PFSK-1 (cell line): ENCODE measurements at regions not wholly inside any gene's neighbourhood (a gene's known extent, or its start where the extent isn't known, plus 50 kb on each side); places are given as distances from the start of the nearest gene placed in this dataset.

Experiments
- FOXP2 ChIP-seq: optimal IDR thresholded peaks from 2 replicates; pipeline ENCODE3; 2011; ENCODE audit warnings: borderline replicate concordance, control low read depth, inconsistent platforms; ENCODE audit not compliant: insufficient read depth; ENCODE audit errors: extremely low read length, extremely low read depth
- POLR2AphosphoS5 ChIP-seq: IDR thresholded peaks from 2 replicates; pipeline ENCODE4 v1.6.1; 2012; ENCODE audit warnings: low read depth, mild to moderate bottlenecking, control low read depth, low read length, moderate library complexity
- SIN3A ChIP-seq: IDR thresholded peaks from 2 replicates; pipeline ENCODE4 v1.6.1; 2012; ENCODE audit warnings: mild to moderate bottlenecking, low read length, moderate library complexity, borderline replicate concordance; ENCODE audit not compliant: insufficient read depth
- TAF1 ChIP-seq: IDR thresholded peaks from 2 replicates; pipeline ENCODE4 v1.6.1; 2012; ENCODE audit warnings: low read length, control low read depth, borderline replicate concordance; ENCODE audit not compliant: insufficient read depth
- TF ChIP-seq, protein P1 (sequence below), 2 experiments: IDR thresholded peaks; 2 replicates each; pipeline versions ENCODE4 v1.6.1 to v1.8.0; 2011 to 2012; ENCODE audit warnings: low read depth in 2 of 2, low read length in 2 of 2, control low read depth in 1 of 2, inconsistent platforms in 1 of 2, mild to moderate bottlenecking in 1 of 2, moderate library complexity in 1 of 2; ENCODE audit not compliant: insufficient read depth in 1 of 2

DNA sequence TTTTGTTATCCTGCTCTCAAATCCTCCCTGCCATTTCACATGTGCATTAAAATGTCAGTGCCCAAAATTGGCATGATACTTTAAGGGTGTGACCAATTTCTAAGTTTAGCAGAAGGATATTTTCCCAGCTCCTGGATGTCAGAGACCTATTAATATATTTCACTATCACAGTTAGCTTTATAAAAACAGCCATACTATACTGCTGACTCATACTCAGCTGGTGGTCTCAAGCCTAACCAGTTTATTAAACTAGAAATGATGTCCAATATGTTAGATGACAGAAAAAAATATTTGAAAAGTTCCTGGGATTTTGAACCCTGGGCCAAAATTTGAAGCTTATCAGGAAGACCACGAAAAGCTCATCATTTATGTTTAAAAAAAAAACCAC, 60.9 kb upstream of the ZNF280D start:
- TF ChIP-seq FOXP2 (no peak), POLR2AphosphoS5 (no peak), SIN3A (no peak), TAF1 (no peak)
- TF ChIP-seq, protein P1, sequence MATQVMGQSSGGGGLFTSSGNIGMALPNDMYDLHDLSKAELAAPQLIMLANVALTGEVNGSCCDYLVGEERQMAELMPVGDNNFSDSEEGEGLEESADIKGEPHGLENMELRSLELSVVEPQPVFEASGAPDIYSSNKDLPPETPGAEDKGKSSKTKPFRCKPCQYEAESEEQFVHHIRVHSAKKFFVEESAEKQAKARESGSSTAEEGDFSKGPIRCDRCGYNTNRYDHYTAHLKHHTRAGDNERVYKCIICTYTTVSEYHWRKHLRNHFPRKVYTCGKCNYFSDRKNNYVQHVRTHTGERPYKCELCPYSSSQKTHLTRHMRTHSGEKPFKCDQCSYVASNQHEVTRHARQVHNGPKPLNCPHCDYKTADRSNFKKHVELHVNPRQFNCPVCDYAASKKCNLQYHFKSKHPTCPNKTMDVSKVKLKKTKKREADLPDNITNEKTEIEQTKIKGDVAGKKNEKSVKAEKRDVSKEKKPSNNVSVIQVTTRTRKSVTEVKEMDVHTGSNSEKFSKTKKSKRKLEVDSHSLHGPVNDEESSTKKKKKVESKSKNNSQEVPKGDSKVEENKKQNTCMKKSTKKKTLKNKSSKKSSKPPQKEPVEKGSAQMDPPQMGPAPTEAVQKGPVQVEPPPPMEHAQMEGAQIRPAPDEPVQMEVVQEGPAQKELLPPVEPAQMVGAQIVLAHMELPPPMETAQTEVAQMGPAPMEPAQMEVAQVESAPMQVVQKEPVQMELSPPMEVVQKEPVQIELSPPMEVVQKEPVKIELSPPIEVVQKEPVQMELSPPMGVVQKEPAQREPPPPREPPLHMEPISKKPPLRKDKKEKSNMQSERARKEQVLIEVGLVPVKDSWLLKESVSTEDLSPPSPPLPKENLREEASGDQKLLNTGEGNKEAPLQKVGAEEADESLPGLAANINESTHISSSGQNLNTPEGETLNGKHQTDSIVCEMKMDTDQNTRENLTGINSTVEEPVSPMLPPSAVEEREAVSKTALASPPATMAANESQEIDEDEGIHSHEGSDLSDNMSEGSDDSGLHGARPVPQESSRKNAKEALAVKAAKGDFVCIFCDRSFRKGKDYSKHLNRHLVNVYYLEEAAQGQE (IDR thresholded peaks at IDR 0.05; ENCODE audit: insufficient read depth in 1 of 2, low read depth in 2 of 2, low read length in 2 of 2), result no peak

DNA sequence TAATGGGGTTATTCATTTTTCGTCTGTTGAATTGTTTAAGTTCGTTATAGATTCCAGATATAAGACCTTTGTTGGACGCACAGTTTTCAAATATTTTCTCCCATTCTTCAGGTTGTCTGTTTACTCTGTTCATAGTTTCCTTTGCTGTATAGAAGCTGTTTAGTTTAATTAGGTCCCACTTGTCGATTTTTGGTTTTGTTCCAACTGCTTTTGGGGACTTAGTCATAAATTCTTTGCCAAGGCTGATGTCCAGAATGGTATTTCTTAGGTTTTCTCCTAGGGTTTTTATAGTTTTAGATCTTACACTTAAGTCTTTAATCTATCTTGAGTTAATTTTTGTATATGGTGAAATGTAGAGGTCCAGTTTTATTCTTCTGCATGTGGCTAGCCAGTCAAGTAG, 58.9 kb upstream of the ZNF280D start:
- no peak for TF ChIP-seq SIN3A

DNA sequence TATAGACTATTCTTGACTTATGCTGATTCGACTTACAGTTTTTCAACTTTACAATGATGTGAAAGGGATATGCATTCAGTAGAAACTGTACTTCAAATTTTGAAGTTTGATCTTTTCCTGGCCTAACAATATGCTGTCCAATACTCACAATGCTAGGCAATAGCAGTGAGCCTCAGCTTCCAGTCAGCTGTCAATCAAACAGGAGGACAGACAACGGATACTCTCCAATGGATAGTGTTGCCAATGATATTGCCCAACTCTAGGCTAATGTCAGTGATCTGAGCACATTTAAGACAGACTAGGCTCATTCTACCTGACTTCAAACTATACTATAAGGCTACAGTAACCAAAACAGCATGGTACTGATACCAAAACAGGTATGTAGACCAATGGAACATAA, 55.0 kb upstream of the ZNF280D start:
- TF ChIP-seq FOXP2 (no peak), POLR2AphosphoS5 (no peak), SIN3A (no peak), TAF1 (no peak)
- TF ChIP-seq, protein P1 (IDR thresholded peaks at IDR 0.05; ENCODE audit: insufficient read depth in 1 of 2, low read depth in 2 of 2, low read length in 2 of 2), result no peak

DNA sequence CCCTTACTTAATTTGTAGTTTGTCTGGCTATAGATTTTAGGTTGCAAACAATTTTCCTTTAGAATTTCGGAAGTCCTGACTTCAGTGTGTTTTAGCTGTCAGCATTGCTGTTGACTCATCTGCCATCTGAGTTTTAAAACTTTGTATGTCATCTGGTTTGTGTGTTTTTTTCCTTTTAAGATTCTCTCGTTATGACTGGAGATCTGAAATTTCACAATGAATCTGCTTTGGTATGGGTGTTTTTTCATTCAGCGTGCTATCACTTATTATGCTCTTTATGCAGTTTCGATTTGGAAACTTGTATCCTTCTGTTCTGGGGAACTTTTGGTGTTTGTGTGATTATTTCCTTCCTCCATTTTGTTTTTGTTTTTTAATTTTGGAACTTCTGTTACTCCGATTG, 53.7 kb upstream of the ZNF280D start:
- TF ChIP-seq FOXP2, result no peak
- no peak for TF ChIP-seq SIN3A
- TF ChIP-seq POLR2AphosphoS5, result no peak
- TF ChIP-seq, protein P1 (IDR thresholded peaks at IDR 0.05; ENCODE audit: insufficient read depth in 1 of 2, low read depth in 2 of 2, low read length in 2 of 2), result no peak
- TF ChIP-seq TAF1, result no peak

DNA sequence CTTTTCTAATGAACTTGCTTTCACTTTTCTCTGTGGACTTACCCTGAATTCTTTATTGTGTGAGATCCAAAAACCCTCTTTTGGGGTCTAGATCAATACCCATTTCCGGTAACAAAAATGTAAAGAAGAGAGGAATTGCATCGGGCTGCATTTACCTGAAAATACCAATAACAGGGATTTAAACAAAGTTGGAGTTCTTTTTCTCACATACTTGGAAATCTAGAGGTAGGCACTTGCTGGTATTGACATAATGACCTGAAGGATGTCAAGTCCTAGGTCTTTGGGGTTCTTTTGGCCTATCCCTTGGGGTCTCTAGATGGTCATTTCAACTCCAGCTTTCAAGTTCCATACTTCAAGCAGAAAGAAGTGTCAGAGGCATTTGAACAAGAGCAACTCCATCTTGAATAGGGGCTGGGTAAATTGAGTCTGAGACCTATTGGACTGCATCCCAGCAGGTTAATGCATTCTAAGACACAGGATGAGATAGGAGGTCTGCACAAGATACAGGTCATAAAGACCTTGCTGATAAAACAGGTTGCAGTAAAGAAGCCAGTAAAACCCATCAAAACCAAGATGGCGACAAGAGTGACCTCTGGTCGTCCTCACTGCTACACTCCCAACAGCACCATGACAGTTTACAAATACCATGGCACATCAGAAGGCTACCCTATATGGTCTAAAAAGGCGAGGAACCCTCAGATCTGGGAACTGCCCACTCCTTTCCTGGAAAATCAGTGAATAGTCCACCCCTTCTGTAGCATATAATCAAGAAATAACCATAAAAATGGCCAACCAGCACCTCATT, 50.8 kb upstream of the ZNF280D start:
- TF ChIP-seq, protein P1 (IDR thresholded peaks at IDR 0.05; ENCODE audit: insufficient read depth in 1 of 2, low read depth in 2 of 2, low read length in 2 of 2), result no peak
- no peak for TF ChIP-seq TAF1
- no peak for TF ChIP-seq POLR2AphosphoS5
- TF ChIP-seq FOXP2, result no peak
- TF ChIP-seq SIN3A, result no peak
